ENCODE measurements at regions not wholly inside any gene's neighbourhood (a gene's known extent, or its start where the extent isn't known, plus 50 kb on each side); places are given as distances from the start of the nearest gene placed in this dataset.

DNA sequence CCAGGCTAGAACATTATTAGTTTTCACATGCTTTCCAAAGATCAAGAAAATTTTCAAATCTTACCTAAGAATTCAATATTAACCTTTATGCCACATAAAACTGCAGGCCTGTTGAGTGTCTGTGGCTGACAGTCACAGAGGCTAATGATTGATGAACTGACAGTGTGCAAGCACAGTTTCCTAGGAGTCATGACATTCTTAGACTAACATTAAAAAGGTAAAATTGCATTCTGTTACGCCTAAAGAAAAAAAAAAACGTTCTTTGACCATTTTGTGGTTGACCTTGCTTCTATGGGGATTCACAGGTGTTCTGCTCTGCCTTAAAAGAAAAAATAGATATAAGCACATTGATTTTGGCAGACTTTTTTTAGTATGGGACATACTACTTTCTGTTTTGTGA lies 1776.2 kb downstream of the PCDH9 start:
- Histone ChIP-seq H4K20me1 (ENCODE audit: insufficient read depth, low read length) (no peaks in the 10 kb centered on the region), H2AFZ (ENCODE audit: low read length) (no peak overlapping the region), H3K27me3 (ENCODE audit: control insufficient read depth in 1 of 2, insufficient read depth in 2 of 2, low read length in 2 of 2) (no peaks in the 10 kb centered on the region), H3K4me3 (replicated peaks in 1 of 3; ENCODE audit: insufficient read depth in 1 of 3, low read depth in 2 of 3, low read length in 3 of 3) (no peak overlapping the region), H3K9me3 (ENCODE audit: low read length) (no peaks in the 10 kb centered on the region), H3K27ac (ENCODE audit: extremely low read length, insufficient read depth, low read length) (no peak overlapping the region), H3K36me3 (replicated peaks in 1 of 2; ENCODE audit: control insufficient read depth in 1 of 2, insufficient read depth in 2 of 2, low read length in 2 of 2) (no peaks in the 10 kb centered on the region), H3K4me2 (ENCODE audit: low read depth, low read length) (no peak overlapping the region), H3K79me2 (ENCODE audit: insufficient read depth, low read length) (no peaks in the 10 kb centered on the region), H3K4me1 (ENCODE audit: insufficient read depth, low read length) (no peaks in the 10 kb centered on the region), H3K9ac (ENCODE audit: insufficient read depth, low read depth, low read length) (no peak overlapping the region)
- in situ Hi-C loops (cut with HindIII; ENCODE audit: extremely low pct_ligation_motif_present, low pct_unique_long_range_greater_than_20kb), result no loop called here
- 0% methylated on average over 2 of the region's 2 CpGs for WGBS (ENCODE audit: low lambda C conversion rate)
- ChIA-PET CTCF (ENCODE audit: low intra/inter-chr PET ratio, low total read pairs) (no interaction called here), POLR2A (no interaction called here)
- FAIRE-seq (no peak), DNase-seq (ENCODE audit: low spot score) (no peak), ATAC-seq (no peak)
- no peak for TF ChIP-seq NR2F1 (CRISPR knock-in tag; IDR thresholded peaks at IDR 0.05)
- TF ChIP-seq ZNF34 (CRISPR knock-in tag; IDR thresholded peaks at IDR 0.05; ENCODE audit: borderline replicate concordance), result no peak
- TF ChIP-seq KDM4B (CRISPR knock-in tag; IDR thresholded peaks at IDR 0.05), result no peak
- no peak for TF ChIP-seq TP53 (CRISPR knock-in tag; conservative IDR thresholded peaks at IDR 0.05)
- TF ChIP-seq, protein P1, sequence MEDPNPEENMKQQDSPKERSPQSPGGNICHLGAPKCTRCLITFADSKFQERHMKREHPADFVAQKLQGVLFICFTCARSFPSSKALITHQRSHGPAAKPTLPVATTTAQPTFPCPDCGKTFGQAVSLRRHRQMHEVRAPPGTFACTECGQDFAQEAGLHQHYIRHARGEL (CRISPR knock-in tag; IDR thresholded peaks at IDR 0.05), result no peak
- TF ChIP-seq ZNF850 (CRISPR knock-in tag; conservative IDR thresholded peaks at IDR 0.05), result no peak
- TF ChIP-seq, protein P2, sequence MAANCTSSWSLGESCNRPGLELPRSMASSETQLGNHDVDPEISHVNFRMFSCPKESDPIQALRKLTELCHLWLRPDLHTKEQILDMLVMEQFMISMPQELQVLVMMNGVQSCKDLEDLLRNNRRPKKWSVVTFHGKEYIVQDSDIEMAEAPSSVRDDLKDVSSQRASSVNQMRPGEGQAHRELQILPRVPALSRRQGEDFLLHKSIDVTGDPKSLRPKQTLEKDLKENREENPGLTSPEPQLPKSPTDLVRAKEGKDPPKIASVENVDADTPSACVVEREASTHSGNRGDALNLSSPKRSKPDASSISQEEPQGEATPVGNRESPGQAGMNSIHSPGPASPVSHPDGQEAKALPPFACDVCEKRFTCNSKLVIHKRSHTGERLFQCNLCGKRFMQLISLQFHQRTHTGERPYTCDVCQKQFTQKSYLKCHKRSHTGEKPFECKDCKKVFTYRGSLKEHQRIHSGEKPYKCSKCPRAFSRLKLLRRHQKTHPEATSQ (CRISPR knock-in tag; IDR thresholded peaks at IDR 0.05; ENCODE audit: borderline replicate concordance), result no peak
- TF ChIP-seq ZNF703 (CRISPR knock-in tag; IDR thresholded peaks at IDR 0.05; ENCODE audit: borderline replicate concordance), result no peak
- TF ChIP-seq ZZZ3 (CRISPR knock-in tag; IDR thresholded peaks at IDR 0.05; ENCODE audit: borderline replicate concordance), result no peak
- no peak for TF ChIP-seq ZNF3 (CRISPR knock-in tag; IDR thresholded peaks at IDR 0.05)
- no peak for TF ChIP-seq ZSCAN22 (CRISPR knock-in tag; IDR thresholded peaks at IDR 0.05)
- TF ChIP-seq, protein P3, sequence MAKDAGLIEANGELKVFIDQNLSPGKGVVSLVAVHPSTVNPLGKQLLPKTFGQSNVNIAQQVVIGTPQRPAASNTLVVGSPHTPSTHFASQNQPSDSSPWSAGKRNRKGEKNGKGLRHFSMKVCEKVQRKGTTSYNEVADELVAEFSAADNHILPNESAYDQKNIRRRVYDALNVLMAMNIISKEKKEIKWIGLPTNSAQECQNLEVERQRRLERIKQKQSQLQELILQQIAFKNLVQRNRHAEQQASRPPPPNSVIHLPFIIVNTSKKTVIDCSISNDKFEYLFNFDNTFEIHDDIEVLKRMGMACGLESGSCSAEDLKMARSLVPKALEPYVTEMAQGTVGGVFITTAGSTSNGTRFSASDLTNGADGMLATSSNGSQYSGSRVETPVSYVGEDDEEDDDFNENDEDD (CRISPR knock-in tag; IDR thresholded peaks at IDR 0.05; ENCODE audit: borderline replicate concordance), result no peak
- TF ChIP-seq, protein P4, sequence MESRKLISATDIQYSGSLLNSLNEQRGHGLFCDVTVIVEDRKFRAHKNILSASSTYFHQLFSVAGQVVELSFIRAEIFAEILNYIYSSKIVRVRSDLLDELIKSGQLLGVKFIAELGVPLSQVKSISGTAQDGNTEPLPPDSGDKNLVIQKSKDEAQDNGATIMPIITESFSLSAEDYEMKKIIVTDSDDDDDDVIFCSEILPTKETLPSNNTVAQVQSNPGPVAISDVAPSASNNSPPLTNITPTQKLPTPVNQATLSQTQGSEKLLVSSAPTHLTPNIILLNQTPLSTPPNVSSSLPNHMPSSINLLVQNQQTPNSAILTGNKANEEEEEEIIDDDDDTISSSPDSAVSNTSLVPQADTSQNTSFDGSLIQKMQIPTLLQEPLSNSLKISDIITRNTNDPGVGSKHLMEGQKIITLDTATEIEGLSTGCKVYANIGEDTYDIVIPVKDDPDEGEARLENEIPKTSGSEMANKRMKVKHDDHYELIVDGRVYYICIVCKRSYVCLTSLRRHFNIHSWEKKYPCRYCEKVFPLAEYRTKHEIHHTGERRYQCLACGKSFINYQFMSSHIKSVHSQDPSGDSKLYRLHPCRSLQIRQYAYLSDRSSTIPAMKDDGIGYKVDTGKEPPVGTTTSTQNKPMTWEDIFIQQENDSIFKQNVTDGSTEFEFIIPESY (CRISPR knock-in tag; IDR thresholded peaks at IDR 0.05), result no peak
- TF ChIP-seq, protein P5, sequence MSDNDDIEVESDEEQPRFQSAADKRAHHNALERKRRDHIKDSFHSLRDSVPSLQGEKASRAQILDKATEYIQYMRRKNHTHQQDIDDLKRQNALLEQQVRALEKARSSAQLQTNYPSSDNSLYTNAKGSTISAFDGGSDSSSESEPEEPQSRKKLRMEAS (IDR thresholded peaks at IDR 0.05), result no peak
- TF ChIP-seq HCFC1 (IDR thresholded peaks at IDR 0.05; ENCODE audit: low read depth, low read length), result no peak
- TF ChIP-seq NFIC (IDR thresholded peaks at IDR 0.05; ENCODE audit: low read length), result no peak
- no peak for TF ChIP-seq ZSCAN12 (CRISPR knock-in tag; IDR thresholded peaks at IDR 0.05)
- TF ChIP-seq MXI1 (IDR thresholded peaks at IDR 0.05; ENCODE audit: borderline replicate concordance, low read depth, low read length), result no peak
- no peak for TF ChIP-seq EED (CRISPR knock-in tag; IDR thresholded peaks at IDR 0.05)
- TF ChIP-seq ZNF674 (CRISPR knock-in tag; IDR thresholded peaks at IDR 0.05; ENCODE audit: low read depth), result no peak
- intact Hi-C loops (cut with micrococcal nuclease; ENCODE audit: unreplicated experiment), result no loop called here
- BruUV-seq (replicated peaks), result no TSS peak
